Left kidney (tissue), 1 donor: ENCODE measurements at regions not wholly inside any gene's neighbourhood (a gene's known extent, or its start where the extent isn't known, plus 50 kb on each side); places are given as distances from the start of the nearest gene placed in this dataset.

Experiments
- DNase-seq: peaks from one replicate; pipeline ENCODE4 v3.0.0-alpha.2; 2013

- no peak for DNase-seq
Measured at GRCh38 chr4:63799166-63799565, 610.1 kb downstream of the TECRL start.

- no peak for DNase-seq
Measured at GRCh38 chr4:63795301-63795700, 613.9 kb downstream of the TECRL start.

GRCh38 chr4:63790377-63790776, 618.9 kb downstream of the TECRL start:
- DNase-seq, result no peak

- DNase-seq, result no peak
Measured at GRCh38 chr4:63788271-63788670, 621.0 kb downstream of the TECRL start.

- DNase-seq, result no peak
Measured at GRCh38 chr4:63787326-63787725, 621.9 kb downstream of the TECRL start.

- DNase-seq, result no peak
Measured at GRCh38 chr4:63786171-63786570, 623.1 kb downstream of the TECRL start.

- no peak for DNase-seq
Measured at GRCh38 chr4:63784822-63785221, 624.4 kb downstream of the TECRL start.

- no peak for DNase-seq
Measured at GRCh38 chr4:63777601-63778000, 631.6 kb downstream of the TECRL start.

GRCh38 chr4:63764400-63764799, 644.9 kb downstream of the TECRL start:
- no peak for DNase-seq

- DNase-seq, result no peak
Measured at GRCh38 chr4:63757929-63758328, 651.3 kb downstream of the TECRL start.

- DNase-seq, result no peak
Measured at GRCh38 chr4:63742882-63743281, 666.4 kb downstream of the TECRL start.

GRCh38 chr4:63729519-63729918, 679.7 kb downstream of the TECRL start:
- no peak for DNase-seq

GRCh38 chr4:63728480-63729177, 680.6 kb downstream of the TECRL start:
- no peak for DNase-seq

GRCh38 chr4:63717384-63717783, 691.9 kb downstream of the TECRL start:
- peak; percentile 28 for DNase-seq

GRCh38 chr4:63708661-63709060, 700.6 kb downstream of the TECRL start:
- DNase-seq, result no peak

GRCh38 chr4:63700569-63700968, 708.7 kb downstream of the TECRL start:
- DNase-seq, result no peak

- no peak for DNase-seq
Measured at GRCh38 chr4:63693321-63693720, 715.9 kb downstream of the TECRL start.

GRCh38 chr4:63678358-63678931, 730.8 kb downstream of the TECRL start:
- no peak for DNase-seq

GRCh38 chr4:63670735-63671134, 738.5 kb downstream of the TECRL start:
- DNase-seq, result no peak

- DNase-seq, result no peak
Measured at GRCh38 chr4:63663870-63664269, 745.4 kb downstream of the TECRL start.

GRCh38 chr4:63644396-63644795, 764.9 kb downstream of the TECRL start:
- no peak for DNase-seq

- DNase-seq, result no peak
Measured at GRCh38 chr4:63637270-63637669, 772.0 kb downstream of the TECRL start.

- DNase-seq, result no peak
Measured at GRCh38 chr4:63632858-63633257, 776.4 kb downstream of the TECRL start.

- peak; percentile 6 for DNase-seq
Measured at GRCh38 chr4:63620271-63620670, 789.0 kb downstream of the TECRL start.
